ENCODE measurements at regions not wholly inside any gene's neighbourhood (a gene's known extent, or its start where the extent isn't known, plus 50 kb on each side); places are given as distances from the start of the nearest gene placed in this dataset.

- no peak for TF ChIP-seq CTCF (conservative IDR thresholded peaks at IDR 0.05)
- no peak for TF ChIP-seq EZH2 (IDR thresholded peaks at IDR 0.05; ENCODE audit: low read depth)
Observed at GRCh38 chr6:45801471-45802289, 214.0 kb downstream of the CLIC5 start.

Measured in PC-9 (cell line).